GM19397 (cell line): ENCODE measurements at regions not wholly inside any gene's neighbourhood (a gene's known extent, or its start where the extent isn't known, plus 50 kb on each side); places are given as distances from the start of the nearest gene placed in this dataset.
"Not testable (repeated sequence)": the region's sequence is repeated elsewhere in the genome, so short reads cannot be mapped to it uniquely, and the experiment has no call there.

Source experiments
- ATAC-seq: cut with Tn5 transposase; IDR thresholded peaks from one replicate; pipeline ENCODE4 v1.9.1; 2021; ENCODE audit warnings: mild to moderate bottlenecking, moderate library complexity; ENCODE audit not compliant: unreplicated experiment

GRCh38 chr1:118473825-118474224 lies 288.8 kb upstream of the SPAG17 start:
- ATAC-seq = no peak

DNA sequence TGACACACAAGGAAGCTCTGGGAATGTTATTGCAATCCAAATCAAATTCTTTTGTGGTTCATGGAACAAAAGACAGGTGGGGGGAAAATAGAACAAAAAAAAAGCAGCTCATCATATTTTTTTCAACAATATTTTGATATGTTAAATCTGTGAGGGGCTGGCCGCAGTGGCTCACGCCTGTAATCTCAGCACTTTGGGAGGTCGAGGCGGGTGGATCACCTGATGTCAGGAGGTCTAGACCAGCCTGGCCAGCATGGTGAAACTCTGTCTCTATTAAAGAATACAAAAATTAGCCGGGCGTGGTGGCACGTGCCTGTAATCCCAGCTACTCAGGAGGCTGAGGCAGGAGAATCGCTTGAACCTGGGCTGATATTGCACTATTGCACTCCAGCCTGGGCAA lies 279.4 kb upstream of the SPAG17 start:
- not testable (repeated sequence) for ATAC-seq

DNA sequence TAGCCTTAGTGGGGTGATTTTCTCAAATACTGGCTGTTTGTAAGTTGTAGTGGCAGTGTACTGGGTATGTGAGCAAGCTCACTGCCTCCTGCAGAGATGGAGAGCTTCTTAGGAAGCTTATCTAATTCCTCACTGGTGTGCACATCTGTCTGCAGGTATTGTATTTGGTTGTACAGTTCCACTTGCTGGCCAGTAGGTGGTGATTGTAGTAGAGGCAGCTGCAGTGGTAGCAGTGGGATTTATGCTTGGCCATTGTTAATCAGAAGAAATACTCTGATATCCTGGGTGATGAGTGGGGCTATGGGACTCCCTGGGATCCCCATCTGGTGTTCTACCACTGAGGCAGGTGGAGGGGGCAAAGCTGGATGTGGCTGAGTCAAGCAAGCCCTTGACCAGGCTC lies 276.1 kb upstream of the SPAG17 start:
- no peak for ATAC-seq

GRCh38 chr1:118459871-118460270 lies 274.8 kb upstream of the SPAG17 start:
- no peak for ATAC-seq

DNA sequence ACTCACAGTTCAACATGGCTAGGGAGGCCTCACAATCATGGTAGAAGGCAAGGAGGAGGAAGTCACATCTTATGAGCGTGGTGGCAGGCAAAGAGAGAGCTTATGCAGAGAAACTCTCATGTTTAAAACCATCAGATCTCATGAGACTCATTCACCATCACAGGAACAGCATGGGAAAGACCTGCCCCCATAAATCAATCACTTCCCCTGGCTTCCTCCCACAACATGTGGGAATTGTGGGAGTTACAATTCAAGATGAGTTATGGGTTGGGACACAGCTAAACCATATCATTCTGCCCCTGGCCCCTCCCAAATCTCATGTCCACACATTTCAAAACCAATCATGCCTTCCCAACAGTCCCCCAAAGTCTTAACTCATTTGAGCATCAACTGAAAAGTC lies 268.8 kb upstream of the SPAG17 start:
- not testable (repeated sequence) for ATAC-seq

GRCh38 chr1:118445156-118445555 lies 260.1 kb upstream of the SPAG17 start:
- ATAC-seq = no peak

DNA sequence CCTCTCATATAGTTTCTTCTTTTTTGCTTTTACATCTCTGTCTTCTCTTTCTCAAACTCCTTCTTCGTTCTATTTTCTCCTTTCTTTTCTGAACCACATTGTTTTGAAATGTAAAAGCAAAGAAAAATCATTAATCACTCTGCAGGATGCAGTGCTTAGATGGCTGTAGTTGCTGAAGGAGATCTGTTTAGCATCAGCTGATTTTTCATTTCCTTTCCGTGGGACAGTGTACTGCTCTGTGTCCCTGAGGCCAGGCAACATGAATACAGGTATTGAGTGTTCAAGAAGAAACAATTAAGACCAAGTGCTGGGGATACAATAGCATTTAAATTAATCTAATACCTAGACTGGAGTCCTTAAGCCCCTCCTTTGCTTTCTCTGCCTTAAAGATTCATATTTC lies 257.2 kb upstream of the SPAG17 start:
- ATAC-seq = no peak

GRCh38 chr1:118437664-118438063 lies 252.6 kb upstream of the SPAG17 start:
- ATAC-seq = no peak

- no peak for ATAC-seq
Measured at GRCh38 chr1:118429856-118430255, 244.8 kb upstream of the SPAG17 start.

- no peak for ATAC-seq
Measured at GRCh38 chr1:118421868-118422350, 236.9 kb upstream of the SPAG17 start.

DNA sequence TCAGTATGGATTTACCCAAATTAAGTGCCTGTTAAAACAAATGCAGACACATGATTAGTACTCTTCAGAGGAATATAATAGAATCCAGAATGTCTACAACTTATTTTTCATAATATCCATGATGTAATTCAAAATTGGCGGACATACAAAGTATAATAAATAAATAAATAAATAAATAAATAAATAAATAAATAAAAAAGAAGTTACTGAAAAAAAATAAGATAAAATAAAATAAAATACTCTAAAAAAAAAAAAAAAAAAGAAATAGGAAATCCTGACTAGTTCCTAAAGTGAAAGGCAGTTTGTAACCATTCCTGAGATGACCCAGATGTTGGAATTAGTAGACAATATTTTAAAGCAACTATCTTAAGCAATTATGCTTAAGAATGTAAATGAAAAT lies 219.0 kb upstream of the SPAG17 start:
- no peak for ATAC-seq

DNA sequence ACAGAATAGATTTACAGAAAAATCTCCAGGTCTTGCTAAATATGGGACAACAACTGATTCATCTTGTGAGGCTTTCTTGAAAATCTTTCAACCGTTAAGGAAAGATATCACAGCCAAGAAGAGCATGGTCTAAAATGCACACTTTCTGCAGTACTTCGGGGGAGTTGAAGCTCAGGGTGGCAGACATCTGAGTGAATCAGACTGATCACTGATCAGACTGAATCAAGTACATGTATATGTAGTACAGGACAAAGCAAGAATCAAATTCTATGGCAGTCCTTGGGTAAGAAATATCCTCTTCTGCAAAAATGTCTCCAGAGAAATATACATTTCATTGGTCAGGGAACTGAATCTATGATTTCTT lies 212.4 kb upstream of the SPAG17 start:
- no peak for ATAC-seq

GRCh38 chr1:118396829-118397495 lies 211.9 kb upstream of the SPAG17 start:
- ATAC-seq = no peak

DNA sequence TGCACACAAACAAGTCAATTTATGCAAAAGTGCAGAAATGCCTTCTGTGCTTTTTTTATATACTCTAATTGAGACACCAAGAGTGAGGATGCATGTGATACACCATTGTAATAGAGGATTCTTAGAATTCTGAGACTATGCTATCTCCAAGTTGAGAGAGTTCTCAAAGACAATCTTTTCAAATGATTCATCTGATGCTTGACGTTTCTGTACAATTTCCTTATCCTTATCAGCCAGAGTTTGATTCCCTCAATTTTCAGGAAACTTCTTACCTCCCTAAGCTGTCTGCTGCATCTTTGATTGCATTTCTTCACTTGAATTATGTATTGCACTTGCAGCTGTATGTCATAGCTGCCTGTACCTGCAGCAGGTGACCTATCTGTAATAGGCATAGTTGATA lies 211.3 kb upstream of the SPAG17 start:
- no peak for ATAC-seq

- no peak for ATAC-seq
Measured at GRCh38 chr1:118395430-118395991, 210.5 kb upstream of the SPAG17 start.

DNA sequence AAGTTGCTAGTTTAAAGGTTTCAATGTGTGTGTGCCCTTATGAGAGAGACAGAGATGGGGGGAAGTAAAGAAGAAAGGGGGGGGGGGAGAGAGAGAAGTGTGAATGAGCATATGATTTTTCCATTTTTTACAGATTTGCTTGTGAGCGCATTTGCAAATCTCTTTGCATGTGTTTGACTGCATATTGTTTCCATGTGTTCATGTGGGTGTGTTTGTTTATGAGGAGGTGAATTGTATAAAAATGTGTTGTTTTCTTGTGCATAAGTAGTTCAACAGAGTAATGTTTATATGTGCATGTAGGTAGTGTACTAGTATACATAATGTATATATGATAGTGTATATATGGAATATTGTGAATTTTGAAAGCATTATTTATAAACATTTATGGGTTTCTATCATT lies 205.9 kb upstream of the SPAG17 start:
- no peak for ATAC-seq

GRCh38 chr1:118388301-118388959 lies 203.4 kb upstream of the SPAG17 start:
- no peak for ATAC-seq

- ATAC-seq = no peak
Measured at GRCh38 chr1:118381197-118381869, 196.3 kb upstream of the SPAG17 start.

GRCh38 chr1:118377183-118377582 lies 192.2 kb upstream of the SPAG17 start:
- not testable (repeated sequence) for ATAC-seq

DNA sequence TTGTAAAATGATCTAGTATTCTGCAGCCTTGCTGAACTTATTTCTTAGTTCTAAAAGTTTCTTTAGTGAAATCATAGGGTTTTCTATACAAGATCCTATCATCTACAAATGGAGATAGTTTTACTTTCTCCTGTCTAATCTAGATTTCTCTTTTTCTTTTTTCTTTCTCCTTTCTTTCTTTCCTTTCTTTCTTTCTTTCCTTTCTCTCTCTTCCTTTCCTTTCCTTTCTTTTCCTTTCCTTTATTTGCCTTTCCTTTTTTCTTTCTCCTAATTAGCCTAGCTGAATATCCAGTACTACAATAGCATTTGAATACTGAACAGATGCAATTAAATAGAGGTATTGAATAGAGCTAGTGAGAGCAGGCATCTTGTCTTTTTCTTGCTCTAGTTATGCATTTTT lies 186.6 kb upstream of the SPAG17 start:
- no peak for ATAC-seq

GRCh38 chr1:118370861-118371260 lies 185.8 kb upstream of the SPAG17 start:
- no peak for ATAC-seq

- no peak for ATAC-seq
Measured at GRCh38 chr1:118366286-118366685, 181.3 kb upstream of the SPAG17 start.
